GM12878 (cell line): ENCODE measurements at regions not wholly inside any gene's neighbourhood (a gene's known extent, or its start where the extent isn't known, plus 50 kb on each side); places are given as distances from the start of the nearest gene placed in this dataset.

Source experiments
- ATAC-seq: fragments of 200-7000 bp; cut with Tn5 transposase; 3 replicates; pipeline ENCODE4 v1.9.1; 2020; ENCODE audit warnings: mild to moderate bottlenecking, moderate library complexity
- BruUV-seq: library from RNA; stranded (reverse); fragments of 400-500 nt; replicated peaks from 2 replicates; lab custom pipeline; 2021; lab: Mats Ljungman, UMichigan
- CTCF ChIA-PET: fragments of 300-600 bp; sonication (Branson Sonifier 250); formaldehyde crosslinking; extraction: SDS; loops from one replicate; lab custom pipeline; 2021; ENCODE audit warnings: inconsistent platforms; lab: Yijun Ruan, JAX
- POLR2A ChIA-PET: fragments of 350-600 bp; formaldehyde crosslinking; extraction: SDS; loops from one replicate; lab custom pipeline; 2021; ENCODE audit warnings: inconsistent platforms; lab: Charles Lee
- RAD21 ChIA-PET: fragments of 300-600 bp; sonication (Branson Sonifier 250); formaldehyde crosslinking; loops from one replicate; lab custom pipeline; 2023; ENCODE audit warnings: antibody characterized with exemption; ENCODE audit not compliant: unreplicated experiment; lab: Charles Lee
- SMC1A ChIA-PET: fragments of 300-600 bp; sonication (Branson Sonifier 250); formaldehyde crosslinking; loops from one replicate; lab custom pipeline; 2023; ENCODE audit not compliant: unreplicated experiment, uncharacterized antibody; lab: Charles Lee
- DNase-seq: peaks from one replicate; pipeline ENCODE4 v3.0.0-alpha.2; 2011; ENCODE audit warnings: low read depth, low spot score
- FAIRE-seq: peaks from 3 replicates; lab custom pipeline; 2011; peaks lifted over from hg19 to GRCh38; lab: Jason Lieb, UNC
- H2AFZ ChIP-seq: 2 replicates; pipeline ENCODE4 v1.6.0; 2011; ENCODE audit warnings: low read depth, low read length, control low read depth; ENCODE audit not compliant: control insufficient read depth
- H3K27ac ChIP-seq: 2 replicates; pipeline ENCODE4 v1.5.1; 2011; ENCODE audit warnings: control low read depth; ENCODE audit not compliant: control insufficient read depth, insufficient read depth
- H3K27me3 ChIP-seq, 2 experiments: replicated peaks in 1 of 2; 2 replicates each; pipeline versions ENCODE4 v1.6.0 to v1.6.1; 2011; ENCODE audit warnings: low read length in 1 of 2; ENCODE audit not compliant: control insufficient read depth in 2 of 2, insufficient read depth in 2 of 2
- H3K36me3 ChIP-seq, 2 experiments: 2 replicates each; pipeline ENCODE4 v1.5.1; 2011; ENCODE audit warnings: low read length in 1 of 2; ENCODE audit not compliant: control insufficient read depth in 2 of 2, insufficient read depth in 2 of 2
- H3K4me1 ChIP-seq: 2 replicates; pipeline ENCODE4 v1.6.1; 2011; ENCODE audit warnings: mild to moderate bottlenecking, low read length, moderate library complexity, mixed read lengths; ENCODE audit not compliant: control insufficient read depth, insufficient read depth
- H3K4me2 ChIP-seq: 2 replicates; pipeline ENCODE4 v1.6.0; 2011; ENCODE audit warnings: control low read depth; ENCODE audit not compliant: control insufficient read depth, insufficient read depth
- H3K4me3 ChIP-seq: fragments of 200-600 bp; sonication (generic); 2 replicates; pipeline ENCODE4 v1.5.1; 2016
- H3K79me2 ChIP-seq: 2 replicates; pipeline ENCODE4 v1.6.0; 2011; ENCODE audit warnings: low read length; ENCODE audit not compliant: control insufficient read depth, insufficient read depth
- H3K9ac ChIP-seq: 2 replicates; pipeline ENCODE4 v1.8.0; 2011; ENCODE audit warnings: low read length, control low read depth, mixed read lengths; ENCODE audit not compliant: control insufficient read depth, insufficient read depth
- H3K9me3 ChIP-seq: replicated peaks from 3 replicates; pipeline ENCODE4 v1.5.1; 2011; ENCODE audit warnings: mild to moderate bottlenecking, low read length; ENCODE audit not compliant: control insufficient read depth, insufficient read depth
- H4K20me1 ChIP-seq: 2 replicates; pipeline ENCODE4 v1.6.0; 2011; ENCODE audit not compliant: control insufficient read depth, insufficient read depth
- CBX3 ChIP-seq: fragments of 200-600 bp; sonication (generic); IDR thresholded peaks from 2 replicates; pipeline ENCODE4 v1.6.1; 2016; ENCODE audit warnings: low read depth, borderline replicate concordance
- CHD1 ChIP-seq: IDR thresholded peaks from 2 replicates; pipeline ENCODE4 v1.6.1; 2012; ENCODE audit warnings: low read depth, low read length, improper control_type of control experiment
- CHD2 ChIP-seq: IDR thresholded peaks from 2 replicates; pipeline ENCODE4 v1.6.1; 2011; ENCODE audit warnings: low read depth, low read length, improper control_type of control experiment, borderline replicate concordance
- CREM ChIP-seq: IDR thresholded peaks from 2 replicates; pipeline ENCODE4 v1.6.1; 2014; ENCODE audit warnings: antibody characterized with exemption, low read depth
- CTCF ChIP-seq, 3 experiments: IDR thresholded peaks in 2 of 3; conservative IDR thresholded peaks in 1 of 3; 2 replicates each; pipeline ENCODE4 v1.5.1; 2011; ENCODE audit warnings: low read depth in 3 of 3, low read length in 3 of 3, mild to moderate bottlenecking in 3 of 3, control low read depth in 2 of 3, moderate library complexity in 2 of 3, inconsistent platforms in 1 of 3, mixed read lengths in 1 of 3; ENCODE audit not compliant: control insufficient read depth in 2 of 3, insufficient read depth in 1 of 3; ENCODE audit errors: extremely low read depth in 1 of 3
- GABPA ChIP-seq: IDR thresholded peaks from 2 replicates; pipeline ENCODE4 v1.6.1; 2014; ENCODE audit warnings: antibody characterized with exemption, low read depth, mild to moderate bottlenecking, inconsistent platforms
- KLF5 ChIP-seq: fragments of 450-650 bp; IDR thresholded peaks from 2 replicates; pipeline ENCODE4 v1.6.1; 2014; ENCODE audit warnings: mild to moderate bottlenecking; ENCODE audit not compliant: partially characterized antibody
- MAX ChIP-seq: IDR thresholded peaks from 2 replicates; pipeline ENCODE4 v1.6.1; 2012; ENCODE audit warnings: low read depth, low read length, improper control_type of control experiment
- NR2C1 ChIP-seq: fragments of 450-650 bp; IDR thresholded peaks from 2 replicates; pipeline ENCODE4 v1.6.1; 2017; ENCODE audit warnings: antibody characterized with exemption, mild to moderate bottlenecking, moderate library complexity
- SMAD1 ChIP-seq: fragments of 450-650 bp; IDR thresholded peaks from 2 replicates; pipeline ENCODE4 v1.6.1; 2018; ENCODE audit warnings: mild to moderate bottlenecking, low read depth; ENCODE audit not compliant: partially characterized antibody
- SPI1 ChIP-seq: IDR thresholded peaks from 2 replicates; pipeline ENCODE4 v1.6.1; 2011; ENCODE audit warnings: low read depth, mild to moderate bottlenecking, low read length, moderate library complexity, borderline replicate concordance; ENCODE audit not compliant: insufficient read depth
- TCF12 ChIP-seq: IDR thresholded peaks from 2 replicates; pipeline ENCODE4 v1.6.1; 2011; ENCODE audit warnings: low read depth, mild to moderate bottlenecking, low read length
- TCF7 ChIP-seq: IDR thresholded peaks from 2 replicates; pipeline ENCODE4 v1.6.1; 2014; ENCODE audit warnings: antibody characterized with exemption, borderline replicate concordance
- USF2 ChIP-seq: IDR thresholded peaks from 2 replicates; pipeline ENCODE4 v1.6.1; 2011; ENCODE audit warnings: low read depth, low read length, improper control_type of control experiment, borderline replicate concordance
- YY1 ChIP-seq: IDR thresholded peaks from 2 replicates; pipeline ENCODE4 v1.6.1; 2011; ENCODE audit warnings: low read depth, mild to moderate bottlenecking, low read length
- ZBTB4 ChIP-seq: fragments of 450-650 bp; formaldehyde crosslinking; IDR thresholded peaks from 2 replicates; pipeline ENCODE4 v1.4.0; 2022; ENCODE audit warnings: mild to moderate bottlenecking, moderate library complexity
- WGBS: methylation state at CpG from one replicate; pipeline ENCODE4 v1.1.6; 2016; ENCODE audit warnings: low lambda C conversion rate; ENCODE audit not compliant: insufficient replicate concordance, insufficient coverage; ENCODE audit errors: missing lambda C conversion rate; 5-methylcytosine and 5-hydroxymethylcytosine counted together
- in situ Hi-C: fragments of 300-500 bp; cut with MboI; formaldehyde crosslinking; loops from 9 replicates; pipeline ENCODE4 v1.14.3; 2018; ENCODE audit warnings: mixed read lengths
- intact Hi-C: fragments of 100-400 bp; cut with micrococcal nuclease; formaldehyde crosslinking; loops from one replicate; pipeline ENCODE4 v1.14.2; 2022; ENCODE audit not compliant: unreplicated experiment

GRCh38 chr7:25625306-25625992, 397.2 kb upstream of the NPVF start:
- RAD21 ChIA-PET = no interaction called here
- DNase-seq (no peak), FAIRE-seq (no peak), ATAC-seq (no peak)
- POLR2A ChIA-PET = no interaction called here
- in situ Hi-C loops = no loop called here
- no peak for TF ChIP-seq NR2C1
- no peak for TF ChIP-seq CHD1
- no peak for TF ChIP-seq CBX3
- no peak for TF ChIP-seq CTCF (IDR thresholded peaks at IDR 0.05 in 2 of 3, conservative IDR thresholded peaks at IDR 0.05 in 1 of 3; ENCODE audit: control insufficient read depth in 2 of 3, extremely low read depth in 1 of 3, insufficient read depth in 1 of 3, low read depth in 3 of 3, low read length in 3 of 3)
- no peak for TF ChIP-seq YY1
- no peak for TF ChIP-seq USF2
- TF ChIP-seq KLF5 = no peak
- no peak for TF ChIP-seq ZBTB4 (CRISPR knock-in tag)
- TF ChIP-seq GABPA = no peak
- no peak for TF ChIP-seq MAX
- TF ChIP-seq CREM = no peak
- TF ChIP-seq TCF12 = no peak
- no peak for TF ChIP-seq CHD2
- no peak for TF ChIP-seq SMAD1
- TF ChIP-seq SPI1 = no peak
- TF ChIP-seq TCF7 = no peak
- CTCF ChIA-PET = no interaction called here
- no peaks in the 10 kb centered on the region; a peak in 3 of 4 replicates for H3K27me3 ChIP-seq
- H3K9me3 ChIP-seq = no peaks in the 10 kb centered on the region
- H3K9ac ChIP-seq = no peak overlapping the region
- H3K4me3 ChIP-seq = no peak overlapping the region
- 1% methylated on average over 5 of the region's 5 CpGs for WGBS
- no peaks in the 10 kb centered on the region for H3K79me2 ChIP-seq
- H3K36me3 ChIP-seq = no peaks in the 10 kb centered on the region
- SMC1A ChIA-PET = no interaction called here
- H3K27ac ChIP-seq = no peak overlapping the region
- no peak overlapping the region for H2AFZ ChIP-seq
- no TSS peak for BruUV-seq
- intact Hi-C loops = no loop called here
- H4K20me1 ChIP-seq = no peaks in the 10 kb centered on the region
- H3K4me2 ChIP-seq = no peak overlapping the region
- no peaks in the 10 kb centered on the region for H3K4me1 ChIP-seq
